ENCODE measurements at regions not wholly inside any gene's neighbourhood (a gene's known extent, or its start where the extent isn't known, plus 50 kb on each side); places are given as distances from the start of the nearest gene placed in this dataset.

DNA sequence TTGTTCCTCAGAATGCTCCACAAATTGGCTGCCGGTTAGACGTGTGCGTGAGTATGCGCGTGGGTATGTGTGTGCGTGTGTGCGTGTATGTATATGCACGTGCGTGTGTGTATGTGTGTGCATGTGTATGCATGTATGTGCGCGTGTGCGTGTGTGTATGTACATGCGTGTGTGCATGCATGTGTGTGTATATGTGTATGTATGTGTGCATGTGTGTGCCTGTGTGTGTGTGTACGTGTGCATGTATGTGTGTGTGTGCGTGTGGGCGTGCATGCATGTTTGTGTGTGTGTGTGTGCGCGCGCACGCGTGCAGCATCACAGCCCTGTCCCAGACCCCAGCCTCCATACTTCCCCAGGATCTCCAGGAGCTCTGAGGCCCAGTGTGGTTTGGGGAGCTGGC lies 183.1 kb upstream of the IER5L start:
- Histone ChIP-seq H3K9ac (ENCODE audit: low read length) (no peak overlapping the region), H2AFZ (ENCODE audit: low read depth, low read length) (no peak overlapping the region)

DNA sequence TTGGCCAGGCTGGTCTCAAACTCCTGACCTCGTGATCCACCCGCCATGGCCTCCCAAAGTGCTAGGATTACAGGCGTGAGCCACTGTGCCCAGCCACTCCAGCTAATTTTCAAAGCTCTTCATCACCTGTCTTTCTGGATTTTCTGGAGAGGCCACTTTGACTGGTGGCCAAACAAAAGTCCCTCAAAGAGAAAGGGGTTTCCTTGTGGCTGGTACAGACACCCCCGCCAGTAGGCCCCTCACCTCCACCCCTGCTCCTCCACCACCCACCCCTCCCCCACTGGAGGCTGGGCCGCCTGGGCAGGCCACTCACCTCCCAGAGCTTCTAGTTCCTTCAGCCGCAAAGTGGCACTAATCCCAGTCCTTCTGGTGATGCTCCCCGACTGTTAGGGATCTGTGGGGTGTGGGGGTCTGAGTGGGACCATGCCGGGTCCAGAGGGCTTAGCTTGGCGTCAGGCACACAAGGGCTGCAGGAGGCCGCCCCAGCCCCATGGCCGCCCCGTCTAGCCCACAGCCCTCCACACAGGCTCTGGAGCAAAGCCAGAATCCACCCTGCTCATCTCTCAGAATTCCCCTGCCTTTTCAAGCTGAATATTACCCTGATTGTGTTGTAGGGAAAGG lies 182.0 kb upstream of the IER5L start:
- Histone ChIP-seq H4K8ac (ENCODE audit: low read length) (no peak overlapping the region), H3K23ac (ENCODE audit: low read length in 2 of 2) (no peak overlapping the region), H2AK5ac (ENCODE audit: low read length, severe bottlenecking) (no peak overlapping the region), H3K4me2 (ENCODE audit: low read length, poor library complexity, severe bottlenecking) (no peak overlapping the region), H3K27me3 (ENCODE audit: control insufficient read depth in 1 of 2, insufficient read depth in 1 of 2, low read length in 2 of 2) (no peaks in the 10 kb centered on the region), H3K4me3 (ENCODE audit: insufficient read depth in 1 of 2, low read depth in 1 of 2, low read length in 2 of 2) (no peak overlapping the region), H3K4ac (ENCODE audit: low read depth in 1 of 2, low read length in 2 of 2) (peak overlapping the region in 1 of 2 experiments; percentile 5), H3K79me1 (replicated peaks; ENCODE audit: low read length, poor library complexity, severe bottlenecking) (no peaks in the 10 kb centered on the region), H4K91ac (ENCODE audit: low read length) (peak overlapping the region; percentile 34), H3K4me1 (ENCODE audit: control insufficient read depth, insufficient read depth, low read depth, low read length) (peaks cover 17% of the 10 kb centered on the region), H3K9me3 (ENCODE audit: control insufficient read depth, low read length) (peaks cover 13% of the 10 kb centered on the region), H3K36me3 (ENCODE audit: control insufficient read depth in 1 of 2, insufficient read depth in 2 of 2, low read depth in 1 of 2, low read length in 2 of 2) (no peaks in the 10 kb centered on the region), H2AFZ (ENCODE audit: low read depth, low read length) (no peak overlapping the region), H3K18ac (ENCODE audit: low read depth in 1 of 2, low read length in 2 of 2) (peak overlapping the region in 1 of 2 experiments; percentile 11), H2BK5ac (ENCODE audit: low read depth, low read length, poor library complexity, severe bottlenecking) (no peak overlapping the region), H3K14ac (ENCODE audit: low read length in 2 of 2) (no peak overlapping the region), H2BK12ac (ENCODE audit: low read length in 2 of 2) (no peak overlapping the region), H3K27ac (ENCODE audit: low read length, poor library complexity, severe bottlenecking) (no peak overlapping the region), H2BK120ac (ENCODE audit: low read depth, low read length) (no peak overlapping the region), H3K9ac (ENCODE audit: low read length) (no peak overlapping the region), H2BK15ac (ENCODE audit: low read depth, poor library complexity, severe bottlenecking) (no peak overlapping the region)
- no peak for DNase-seq
- 83% methylated on average over 8 of the region's 12 CpGs for WGBS

More for the DNA sequence above, 183.1 kb upstream of the IER5L start:
- Histone ChIP-seq H2BK120ac (ENCODE audit: low read depth, low read length) (no peak overlapping the region), H3K27me3 (ENCODE audit: control insufficient read depth in 1 of 2, insufficient read depth in 1 of 2, low read length in 2 of 2) (no peaks in the 10 kb centered on the region), H3K4me3 (ENCODE audit: insufficient read depth in 1 of 2, low read depth in 1 of 2, low read length in 2 of 2) (peak overlapping the region in 1 of 2 experiments; percentile 23), H3K9me3 (ENCODE audit: control insufficient read depth, low read length) (peaks cover 2% of the 10 kb centered on the region), H3K4me1 (ENCODE audit: control insufficient read depth, insufficient read depth, low read depth, low read length) (peaks cover 17% of the 10 kb centered on the region), H2BK15ac (ENCODE audit: low read depth, poor library complexity, severe bottlenecking) (no peak overlapping the region), H3K23ac (ENCODE audit: low read length in 2 of 2) (no peak overlapping the region), H3K18ac (ENCODE audit: low read depth in 1 of 2, low read length in 2 of 2) (no peak overlapping the region), H3K36me3 (ENCODE audit: control insufficient read depth in 1 of 2, insufficient read depth in 2 of 2, low read depth in 1 of 2, low read length in 2 of 2) (no peaks in the 10 kb centered on the region), H3K4me2 (ENCODE audit: low read length, poor library complexity, severe bottlenecking) (no peak overlapping the region), H2BK12ac (ENCODE audit: low read length in 2 of 2) (no peak overlapping the region), H3K79me1 (replicated peaks; ENCODE audit: low read length, poor library complexity, severe bottlenecking) (no peaks in the 10 kb centered on the region), H4K8ac (ENCODE audit: low read length) (no peak overlapping the region), H3K4ac (ENCODE audit: low read depth in 1 of 2, low read length in 2 of 2) (peak overlapping the region in 1 of 2 experiments; percentile 2), H2BK5ac (ENCODE audit: low read depth, low read length, poor library complexity, severe bottlenecking) (no peak overlapping the region), H3K14ac (ENCODE audit: low read length in 2 of 2) (peak overlapping the region in 1 of 2 experiments; percentile 91), H3K27ac (ENCODE audit: low read length, poor library complexity, severe bottlenecking) (no peak overlapping the region), H2AK5ac (ENCODE audit: low read length, severe bottlenecking) (no peak overlapping the region), H4K91ac (ENCODE audit: low read length) (peak overlapping the region; percentile 6)
- DNase-seq = no peak
- WGBS = 99% methylated on average over 16 of the region's 21 CpGs

DNA sequence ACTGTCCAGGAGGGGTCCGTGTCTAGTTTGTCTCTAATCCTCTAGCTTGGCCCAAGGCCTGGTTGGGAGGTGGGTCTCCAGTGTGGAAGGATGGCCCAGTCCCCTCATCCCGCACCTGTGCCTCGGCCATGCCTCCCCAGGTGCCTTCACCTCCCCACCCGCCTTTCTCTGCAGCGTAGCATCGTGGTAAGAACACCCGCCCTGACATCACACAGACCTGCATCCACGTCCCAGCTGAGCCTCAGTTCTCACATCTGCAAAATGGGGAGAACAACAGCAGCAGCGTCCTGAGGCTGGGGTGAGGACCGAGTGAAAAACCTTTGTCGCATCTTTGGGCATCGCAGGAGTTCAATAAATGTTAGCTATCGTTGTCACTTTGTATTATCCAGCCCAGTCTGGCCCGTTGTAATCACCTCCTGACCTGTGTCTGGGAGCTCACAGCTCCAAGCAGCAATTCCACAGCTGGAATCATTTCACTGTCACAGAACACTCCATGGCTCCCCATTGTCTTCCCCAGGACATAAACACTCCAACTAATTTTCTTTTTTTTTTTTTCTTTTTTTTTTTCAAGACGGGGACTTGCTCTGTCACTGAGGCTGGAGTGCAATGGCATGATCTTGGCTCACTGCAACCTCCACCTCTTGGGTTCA lies 181.2 kb upstream of the IER5L start:
- WGBS = 90% methylated on average over 15 of the region's 15 CpGs
- no peak overlapping the region for H3K18ac ChIP-seq (ENCODE audit: low read depth in 1 of 2, low read length in 2 of 2)
- no peaks in the 10 kb centered on the region for H3K79me1 ChIP-seq (replicated peaks; ENCODE audit: low read length, poor library complexity, severe bottlenecking)

DNA sequence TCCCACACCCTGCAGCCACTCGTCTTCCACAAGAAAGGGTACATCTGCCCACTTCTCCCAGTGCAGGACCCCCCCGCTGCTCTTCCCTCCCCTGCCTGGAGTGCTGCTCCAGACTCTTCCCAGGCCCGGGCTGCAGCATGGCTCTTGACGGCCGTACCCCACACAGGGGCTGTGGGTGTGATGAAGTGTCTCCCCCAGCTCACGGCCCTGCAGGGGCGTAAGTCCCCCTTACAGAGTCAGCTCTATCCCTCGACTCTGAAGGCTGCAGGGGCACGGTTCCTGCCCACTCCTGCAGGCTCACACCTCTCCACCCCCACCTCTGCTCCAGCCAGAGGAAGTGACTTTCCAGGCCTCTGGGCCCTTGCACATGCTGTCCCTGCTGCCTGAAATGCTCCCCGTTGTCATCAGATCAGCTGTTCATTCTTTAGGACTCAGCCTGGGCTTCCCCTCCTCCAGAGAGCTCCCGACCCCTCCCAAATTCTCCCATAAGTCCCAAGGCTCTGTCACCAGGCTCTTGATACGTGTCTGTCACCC lies 180.6 kb upstream of the IER5L start:
- Histone ChIP-seq H2BK15ac (ENCODE audit: low read depth, poor library complexity, severe bottlenecking) (no peak overlapping the region), H2BK5ac (ENCODE audit: low read depth, low read length, poor library complexity, severe bottlenecking) (no peak overlapping the region), H2BK12ac (ENCODE audit: low read length in 2 of 2) (no peak overlapping the region), H2AFZ (ENCODE audit: low read depth, low read length) (no peak overlapping the region), H3K27ac (ENCODE audit: low read length, poor library complexity, severe bottlenecking) (no peak overlapping the region), H4K8ac (ENCODE audit: low read length) (no peak overlapping the region), H2AK5ac (ENCODE audit: low read length, severe bottlenecking) (no peak overlapping the region), H3K23ac (ENCODE audit: low read length in 2 of 2) (no peak overlapping the region), H3K9ac (ENCODE audit: low read length) (no peak overlapping the region), H3K4ac (ENCODE audit: low read depth in 1 of 2, low read length in 2 of 2) (no peak overlapping the region), H3K36me3 (ENCODE audit: control insufficient read depth in 1 of 2, insufficient read depth in 2 of 2, low read depth in 1 of 2, low read length in 2 of 2) (no peaks in the 10 kb centered on the region), H4K91ac (ENCODE audit: low read length) (no peak overlapping the region), H3K4me3 (ENCODE audit: insufficient read depth in 1 of 2, low read depth in 1 of 2, low read length in 2 of 2) (no peak overlapping the region), H3K79me1 (replicated peaks; ENCODE audit: low read length, poor library complexity, severe bottlenecking) (no peaks in the 10 kb centered on the region), H3K14ac (ENCODE audit: low read length in 2 of 2) (no peak overlapping the region), H3K4me1 (ENCODE audit: control insufficient read depth, insufficient read depth, low read depth, low read length) (peaks cover 17% of the 10 kb centered on the region), H3K18ac (ENCODE audit: low read depth in 1 of 2, low read length in 2 of 2) (no peak overlapping the region), H3K4me2 (ENCODE audit: low read length, poor library complexity, severe bottlenecking) (no peak overlapping the region), H3K27me3 (ENCODE audit: control insufficient read depth in 1 of 2, insufficient read depth in 1 of 2, low read length in 2 of 2) (no peaks in the 10 kb centered on the region), H2BK120ac (ENCODE audit: low read depth, low read length) (no peak overlapping the region), H3K9me3 (ENCODE audit: control insufficient read depth, low read length) (peaks cover 14% of the 10 kb centered on the region)
- 72% methylated on average over 12 of the region's 12 CpGs for WGBS
- DNase-seq = no peak

More for the DNA sequence above, 181.2 kb upstream of the IER5L start:
- Histone ChIP-seq H4K8ac (ENCODE audit: low read length) (no peak overlapping the region), H3K4ac (ENCODE audit: low read depth in 1 of 2, low read length in 2 of 2) (no peak overlapping the region), H3K9ac (ENCODE audit: low read length) (no peak overlapping the region), H3K27ac (ENCODE audit: low read length, poor library complexity, severe bottlenecking) (no peak overlapping the region), H3K14ac (ENCODE audit: low read length in 2 of 2) (no peak overlapping the region), H3K4me2 (ENCODE audit: low read length, poor library complexity, severe bottlenecking) (no peak overlapping the region), H2AK5ac (ENCODE audit: low read length, severe bottlenecking) (no peak overlapping the region), H2BK5ac (ENCODE audit: low read depth, low read length, poor library complexity, severe bottlenecking) (no peak overlapping the region), H3K9me3 (ENCODE audit: control insufficient read depth, low read length) (peaks cover 14% of the 10 kb centered on the region), H3K27me3 (ENCODE audit: control insufficient read depth in 1 of 2, insufficient read depth in 1 of 2, low read length in 2 of 2) (no peaks in the 10 kb centered on the region), H4K91ac (ENCODE audit: low read length) (peak overlapping the region; percentile 1), H2BK15ac (ENCODE audit: low read depth, poor library complexity, severe bottlenecking) (no peak overlapping the region), H3K4me1 (ENCODE audit: control insufficient read depth, insufficient read depth, low read depth, low read length) (peaks cover 17% of the 10 kb centered on the region), H2BK120ac (ENCODE audit: low read depth, low read length) (no peak overlapping the region), H2AFZ (ENCODE audit: low read depth, low read length) (no peak overlapping the region), H3K4me3 (ENCODE audit: insufficient read depth in 1 of 2, low read depth in 1 of 2, low read length in 2 of 2) (no peak overlapping the region), H2BK12ac (ENCODE audit: low read length in 2 of 2) (peak overlapping the region in 1 of 2 experiments; percentile 61), H3K23ac (ENCODE audit: low read length in 2 of 2) (no peak overlapping the region), H3K36me3 (ENCODE audit: control insufficient read depth in 1 of 2, insufficient read depth in 2 of 2, low read depth in 1 of 2, low read length in 2 of 2) (no peaks in the 10 kb centered on the region)
- DNase-seq = no peak

Measured in mesenchymal stem cell (in vitro differentiated cells and primary cell).